ENCODE measurements at regions not wholly inside any gene's neighbourhood (a gene's known extent, or its start where the extent isn't known, plus 50 kb on each side); places are given as distances from the start of the nearest gene placed in this dataset.

GRCh38 chr10:43958071-43958432 lies 309.4 kb upstream of the ZNF32 start:
- 63 to 100% (median 77%) methylated on average over 2 to 6 of the region's 6 CpGs for WGBS, 4 donors

GRCh38 chr10:43957267-43958070 lies 308.8 kb upstream of the ZNF32 start:
- no peak for TF ChIP-seq CTCF (IDR thresholded peaks at IDR 0.05)
- TF ChIP-seq POLR2A (IDR thresholded peaks at IDR 0.05), result no peak
- Histone ChIP-seq H3K4me1 (peaks cover 0 to 38% (median 4%) of the 10 kb centered on the region in 12 donors), H3K27me3 (peaks cover 0 to 5% (median 0%) of the 10 kb centered on the region in 9 donors), H3K36me3 (no peaks in the 10 kb centered on the region), H3K27ac (no peak overlapping the region), H3K4me3 (no peak overlapping the region), H3K9me3 (no peaks in the 10 kb centered on the region)
- WGBS, 4 donors, result 92 to 96% (median 93%) methylated on average over 6 of the region's 6 CpGs
- intact Hi-C loops (cut with DNase I), result no loop called here
- DNase-seq (no peak), ATAC-seq (no peak)

More at GRCh38 chr10:43958071-43958432, 309.4 kb upstream of the ZNF32 start:
- Histone ChIP-seq H3K4me1 (peaks cover 0 to 43% (median 4%) of the 10 kb centered on the region in 12 donors), H3K9me3 (no peaks in the 10 kb centered on the region), H3K27me3 (no peaks in the 10 kb centered on the region), H3K27ac (no peak overlapping the region), H3K4me3 (no peak overlapping the region), H3K36me3 (no peaks in the 10 kb centered on the region)
- peak in 1 of 5 donors; percentile 44 for DNase-seq
- peak in 2 of 4 donors; percentile 15 to 26 for ATAC-seq
- TF ChIP-seq CTCF (IDR thresholded peaks at IDR 0.05) (no peak), POLR2A (IDR thresholded peaks at IDR 0.05) (no peak)
- intact Hi-C loops (cut with DNase I), result no loop called here

GRCh38 chr10:43955978-43956377 lies 307.3 kb upstream of the ZNF32 start:
- H3K4me3 ChIP-seq, result no peak overlapping the region
- intact Hi-C loops (cut with DNase I), result no loop called here
- TF ChIP-seq POLR2A (IDR thresholded peaks at IDR 0.05) (no peak), CTCF (IDR thresholded peaks at IDR 0.05) (no peak)
- no peaks in the 10 kb centered on the region for H3K36me3 ChIP-seq
- H3K4me1 ChIP-seq, result peaks cover 0 to 23% (median under 1%) of the 10 kb centered on the region in 12 donors
- peaks cover 0 to 5% (median 0%) of the 10 kb centered on the region in 9 donors for H3K27me3 ChIP-seq
- ATAC-seq (no peak), DNase-seq (peak in 1 of 5 donors; percentile 37)
- H3K27ac ChIP-seq, result no peak overlapping the region
- no peaks in the 10 kb centered on the region for H3K9me3 ChIP-seq
- WGBS, 4 donors, result 89 to 98% (median 95%) methylated on average over 3 of the region's 3 CpGs

GRCh38 chr10:43955002-43955596 lies 306.4 kb upstream of the ZNF32 start:
- no peaks in the 10 kb centered on the region for H3K9me3 ChIP-seq
- WGBS, 4 donors, result 90 to 95% (median 92%) methylated on average over 5 of the region's 5 CpGs
- intact Hi-C loops (cut with DNase I), result no loop called here
- no peak overlapping the region for H3K27ac ChIP-seq
- H3K4me1 ChIP-seq, result peaks cover 0 to 16% (median 0%) of the 10 kb centered on the region in 12 donors
- DNase-seq (no peak), ATAC-seq (no peak)
- peaks cover 0 to 5% (median 0%) of the 10 kb centered on the region in 9 donors for H3K27me3 ChIP-seq
- TF ChIP-seq POLR2A (IDR thresholded peaks at IDR 0.05) (no peak), CTCF (IDR thresholded peaks at IDR 0.05) (no peak)
- H3K4me3 ChIP-seq, result no peak overlapping the region
- H3K36me3 ChIP-seq, result no peaks in the 10 kb centered on the region
